Aorta (tissue), 5 donors: ENCODE measurements at regions not wholly inside any gene's neighbourhood (a gene's known extent, or its start where the extent isn't known, plus 50 kb on each side); places are given as distances from the start of the nearest gene placed in this dataset.
"Not testable (repeated sequence)": the region's sequence is repeated elsewhere in the genome, so short reads cannot be mapped to it uniquely, and the experiment has no call there.

Experiments used
- ATAC-seq: fragments of 200-7000 bp; cut with Tn5 transposase; one replicate; pipeline ENCODE4 v1.9.1; 2022; ENCODE audit warnings: moderate library complexity; ENCODE audit not compliant: low FRiP score
- DNase-seq, 2 donors: peaks; one replicate each; pipeline ENCODE4 v3.0.0-alpha.2; 2020
- H3K27ac ChIP-seq, 2 donors: one replicate each; pipeline ENCODE4 v1.5.1; 2013; ENCODE audit warnings: low read length in 2 of 2, mild to moderate bottlenecking in 2 of 2, moderate library complexity in 2 of 2, control low read depth in 1 of 2, inconsistent platforms in 1 of 2, low read depth in 1 of 2
- H3K27me3 ChIP-seq, 2 donors: one replicate each; pipeline ENCODE4 v1.6.1; 2013; ENCODE audit warnings: control low read depth in 1 of 2, low read length in 1 of 2, mild to moderate bottlenecking in 1 of 2, moderate library complexity in 1 of 2; ENCODE audit not compliant: insufficient read depth in 2 of 2, control insufficient read depth in 1 of 2
- H3K36me3 ChIP-seq, 2 donors: one replicate each; pipeline ENCODE4 v1.6.1; 2013; ENCODE audit warnings: control low read depth in 1 of 2, low read length in 1 of 2, mild to moderate bottlenecking in 1 of 2; ENCODE audit not compliant: insufficient read depth in 2 of 2, control insufficient read depth in 1 of 2
- H3K4me1 ChIP-seq, 2 donors: one replicate each; pipeline ENCODE4 v1.6.1; 2013; ENCODE audit warnings: low read length in 2 of 2, control low read depth in 1 of 2, mild to moderate bottlenecking in 1 of 2, moderate library complexity in 1 of 2; ENCODE audit not compliant: insufficient read depth in 2 of 2, control insufficient read depth in 1 of 2
- H3K4me3 ChIP-seq, 2 donors: one replicate each; pipeline ENCODE4 v1.5.1; 2013; ENCODE audit warnings: low read length in 2 of 2, control low read depth in 1 of 2, mild to moderate bottlenecking in 1 of 2
- H3K9me3 ChIP-seq: one replicate; pipeline ENCODE4 v1.6.1; 2013; ENCODE audit warnings: mild to moderate bottlenecking, low read length; ENCODE audit not compliant: control insufficient read depth
- WGBS, 2 donors: extraction: QIAGEN DNeasy Blood & Tissue Kit; methylation state at CpG; one replicate each; pipeline ENCODE4 v1.1.7; 2013; 5-methylcytosine and 5-hydroxymethylcytosine counted together
- intact Hi-C, 2 donors: fragments of 100-400 bp; cut with DNase I; formaldehyde crosslinking; loops; one replicate each; pipeline versions ENCODE4 v1.14.2 to v1.15.0; 2022
- donor health status: healthy with polysubstance abuse.
- donor health status: Bipolar disorder and iron deficiency.
- donor health status: DM: no; HTN: no; CAD: no.
- donor health status: DM: no; HTN: no; CAD: no.
- donor health status: DM: yes; HTN: yes; CAD: no.

- H3K27ac ChIP-seq, H3K4me3 ChIP-seq, H3K9me3 ChIP-seq, ATAC-seq, H3K27me3 ChIP-seq, H3K36me3 ChIP-seq, DNase-seq, H3K4me1 ChIP-seq, intact Hi-C loops: not testable (repeated sequence)
- WGBS, 2 donors: 74 to 77% methylated on average over 6 of the region's 6 CpGs
These were observed 148.1 kb upstream of the SMIM31 start for GRCh38 chr4:164605791-164606190.

GRCh38 chr4:164606478-164606877 is 147.5 kb upstream of the SMIM31 start:
- Histone ChIP-seq H3K27ac (no peak overlapping the region), H3K27me3 (no peaks in the 10 kb centered on the region), H3K4me1 (no peaks in the 10 kb centered on the region), H3K36me3 (no peaks in the 10 kb centered on the region), H3K4me3 (no peak overlapping the region), H3K9me3 (no peaks in the 10 kb centered on the region)
- ATAC-seq (no peak), DNase-seq (no peak)
- intact Hi-C loops: no loop called here

GRCh38 chr4:164613256-164613655 is 140.7 kb upstream of the SMIM31 start:
- no peaks in the 10 kb centered on the region for H3K36me3 ChIP-seq
- H3K4me3 ChIP-seq: no peak overlapping the region
- H3K27me3 ChIP-seq: no peaks in the 10 kb centered on the region
- no peaks in the 10 kb centered on the region for H3K9me3 ChIP-seq
- no peak for ATAC-seq
- H3K4me1 ChIP-seq: no peaks in the 10 kb centered on the region
- WGBS, 2 donors: 29 to 36% methylated on average over 1 of the region's 1 CpG
- intact Hi-C loops: no loop called here
- no peak for DNase-seq
- no peak overlapping the region for H3K27ac ChIP-seq

GRCh38 chr4:164613792-164614191 is 140.1 kb upstream of the SMIM31 start:
- no peaks in the 10 kb centered on the region for H3K9me3 ChIP-seq
- no peaks in the 10 kb centered on the region for H3K27me3 ChIP-seq
- H3K36me3 ChIP-seq: no peaks in the 10 kb centered on the region
- DNase-seq (no peak), ATAC-seq (no peak)
- intact Hi-C loops: no loop called here
- no peak overlapping the region for H3K27ac ChIP-seq
- H3K4me3 ChIP-seq: no peak overlapping the region
- no peaks in the 10 kb centered on the region for H3K4me1 ChIP-seq

GRCh38 chr4:164614329-164614728 is 139.6 kb upstream of the SMIM31 start:
- H3K27me3 ChIP-seq: no peaks in the 10 kb centered on the region

GRCh38 chr4:164614999-164615398 is 138.9 kb upstream of the SMIM31 start:
- 71 to 82% methylated on average over 4 of the region's 4 CpGs for WGBS, 2 donors
- H3K27me3 ChIP-seq: no peaks in the 10 kb centered on the region
- intact Hi-C loops: no loop called here
- no peaks in the 10 kb centered on the region for H3K36me3 ChIP-seq
- no peaks in the 10 kb centered on the region for H3K9me3 ChIP-seq
- DNase-seq: no peak
- no peak overlapping the region for H3K27ac ChIP-seq
- H3K4me1 ChIP-seq: no peaks in the 10 kb centered on the region
- no peak for ATAC-seq
- H3K4me3 ChIP-seq: no peak overlapping the region

More at GRCh38 chr4:164614329-164614728, 139.6 kb upstream of the SMIM31 start:
- Histone ChIP-seq H3K27ac (no peak overlapping the region), H3K9me3 (no peaks in the 10 kb centered on the region), H3K4me3 (no peak overlapping the region), H3K4me1 (no peaks in the 10 kb centered on the region), H3K36me3 (no peaks in the 10 kb centered on the region)
- intact Hi-C loops: no loop called here
- ATAC-seq (no peak), DNase-seq (no peak)
- WGBS, 2 donors: 56 to 61% methylated on average over 2 of the region's 2 CpGs

GRCh38 chr4:164615964-164616363 is 138.0 kb upstream of the SMIM31 start:
- Histone ChIP-seq H3K4me1 (no peaks in the 10 kb centered on the region), H3K9me3 (no peaks in the 10 kb centered on the region), H3K36me3 (no peaks in the 10 kb centered on the region), H3K27ac (no peak overlapping the region), H3K4me3 (no peak overlapping the region), H3K27me3 (no peaks in the 10 kb centered on the region)
- no peak for DNase-seq
- intact Hi-C loops: no loop called here
- no peak for ATAC-seq

GRCh38 chr4:164616961-164617360 is 137.0 kb upstream of the SMIM31 start:
- 95 to 96% methylated on average over 1 of the region's 1 CpG for WGBS, 2 donors
- intact Hi-C loops: no loop called here

GRCh38 chr4:164617426-164617825 is 136.5 kb upstream of the SMIM31 start:
- Histone ChIP-seq H3K4me3 (no peak overlapping the region), H3K4me1 (no peaks in the 10 kb centered on the region), H3K9me3 (no peaks in the 10 kb centered on the region), H3K27ac (no peak overlapping the region), H3K27me3 (no peaks in the 10 kb centered on the region), H3K36me3 (no peaks in the 10 kb centered on the region)
- DNase-seq: no peak
- intact Hi-C loops: no loop called here
- no peak for ATAC-seq

More at GRCh38 chr4:164616961-164617360, 137.0 kb upstream of the SMIM31 start:
- Histone ChIP-seq H3K36me3 (no peaks in the 10 kb centered on the region), H3K4me3 (no peak overlapping the region), H3K27me3 (no peaks in the 10 kb centered on the region), H3K27ac (no peak overlapping the region), H3K9me3 (no peaks in the 10 kb centered on the region), H3K4me1 (no peaks in the 10 kb centered on the region)
- no peak for ATAC-seq
- DNase-seq: no peak
